Activated naive CD4-positive, alpha-beta T cell treated with anti-CD3 and anti-CD28 coated beads, Interleukin-2, amount 50 U/mL, for 72 hours (primary cell): ENCODE measurements at regions not wholly inside any gene's neighbourhood (a gene's known extent, or its start where the extent isn't known, plus 50 kb on each side); places are given as distances from the start of the nearest gene placed in this dataset.
"Not testable (repeated sequence)": the region's sequence is repeated elsewhere in the genome, so short reads cannot be mapped to it uniquely, and the experiment has no call there.

Experiments
- ATAC-seq, 2 donors: fragments of 150-1000 bp; cut with Tn5 transposase; 2 replicates each; pipeline ENCODE4 v1.10.0; 2021; ENCODE audit warnings: mild to moderate bottlenecking in 2 of 2, moderate library complexity in 2 of 2
- DNase-seq, 2 donors: peaks; one replicate each; pipeline ENCODE4 v3.0.0; 2021 to 2022; ENCODE audit warnings: low spot score in 2 of 2
- H3K27ac Mint-ChIP-seq, 2 donors: one replicate each; pipeline ENCODE4 v1.8.0; 2022; ENCODE audit warnings: mild to moderate bottlenecking in 2 of 2, mixed read lengths in 2 of 2
- H3K36me3 Mint-ChIP-seq, 2 donors: one replicate each; pipeline ENCODE4 v1.8.0; 2022; ENCODE audit warnings: mixed read lengths in 2 of 2
- H3K9me3 Mint-ChIP-seq, 2 donors: one replicate each; pipeline ENCODE4 v1.8.0; 2022; ENCODE audit warnings: mixed read lengths in 2 of 2

GRCh38 chr1:31507676-31508530 is 68.4 kb upstream of the TINAGL1 start:
- Mint-ChIP-seq H3K9me3 (no peaks in the 10 kb centered on the region), H3K36me3 (no peaks in the 10 kb centered on the region), H3K27ac (no peak overlapping the region)

GRCh38 chr1:31509124-31510072 is 66.9 kb upstream of the TINAGL1 start:
- Mint-ChIP-seq H3K36me3 (no peaks in the 10 kb centered on the region), H3K27ac (no peak overlapping the region), H3K9me3 (no peaks in the 10 kb centered on the region)
- DNase-seq (no peak), ATAC-seq (peak in 1 of 2 donors; percentile 46)

More at GRCh38 chr1:31507676-31508530, 68.4 kb upstream of the TINAGL1 start:
- DNase-seq: no peak
- ATAC-seq: no peak

- no peaks in the 10 kb centered on the region for H3K36me3 Mint-ChIP-seq
- no peak for ATAC-seq
- no peak for DNase-seq
- no peak overlapping the region for H3K27ac Mint-ChIP-seq
- no peaks in the 10 kb centered on the region for H3K9me3 Mint-ChIP-seq
Observed at GRCh38 chr1:31510304-31510703, 66.0 kb upstream of the TINAGL1 start.

GRCh38 chr1:31510853-31511789 is 65.2 kb upstream of the TINAGL1 start:
- no peak for DNase-seq
- no peak overlapping the region for H3K27ac Mint-ChIP-seq
- no peaks in the 10 kb centered on the region for H3K9me3 Mint-ChIP-seq
- H3K36me3 Mint-ChIP-seq: no peaks in the 10 kb centered on the region
- ATAC-seq: no peak

GRCh38 chr1:31511848-31512615 is 64.3 kb upstream of the TINAGL1 start:
- Mint-ChIP-seq H3K36me3 (no peaks in the 10 kb centered on the region), H3K27ac (no peak overlapping the region), H3K9me3 (no peaks in the 10 kb centered on the region)
- no peak for DNase-seq
- no peak for ATAC-seq

- no peaks in the 10 kb centered on the region for H3K36me3 Mint-ChIP-seq
- ATAC-seq (no peak), DNase-seq (no peak)
- no peaks in the 10 kb centered on the region for H3K9me3 Mint-ChIP-seq
- H3K27ac Mint-ChIP-seq: no peak overlapping the region
Observed at GRCh38 chr1:31514117-31514516, 62.2 kb upstream of the TINAGL1 start.

GRCh38 chr1:31515056-31515775 is 61.1 kb upstream of the TINAGL1 start:
- no peak for DNase-seq
- Mint-ChIP-seq H3K9me3 (no peaks in the 10 kb centered on the region), H3K27ac (no peak overlapping the region), H3K36me3 (no peaks in the 10 kb centered on the region)
- ATAC-seq: no peak

GRCh38 chr1:31515936-31516335 is 60.4 kb upstream of the TINAGL1 start:
- Mint-ChIP-seq H3K36me3 (no peaks in the 10 kb centered on the region), H3K9me3 (peaks cover 0 to 7% of the 10 kb centered on the region in 2 donors), H3K27ac (no peak overlapping the region)
- DNase-seq: no peak
- no peak for ATAC-seq

GRCh38 chr1:31517301-31517700 is 59.0 kb upstream of the TINAGL1 start:
- DNase-seq (no peak), ATAC-seq (no peak)
- H3K9me3 Mint-ChIP-seq: peaks cover 0 to 8% of the 10 kb centered on the region in 2 donors
- no peak overlapping the region for H3K27ac Mint-ChIP-seq
- no peaks in the 10 kb centered on the region for H3K36me3 Mint-ChIP-seq

GRCh38 chr1:31517986-31518385 is 58.3 kb upstream of the TINAGL1 start:
- ATAC-seq, H3K9me3 Mint-ChIP-seq, H3K36me3 Mint-ChIP-seq, H3K27ac Mint-ChIP-seq, DNase-seq: not testable (repeated sequence)

GRCh38 chr1:31521761-31522555 is 54.4 kb upstream of the TINAGL1 start:
- ATAC-seq (no peak), DNase-seq (no peak)
- H3K27ac Mint-ChIP-seq: no peak overlapping the region
- H3K9me3 Mint-ChIP-seq: peaks cover 0 to 8% of the 10 kb centered on the region in 2 donors
- no peaks in the 10 kb centered on the region for H3K36me3 Mint-ChIP-seq

- H3K27ac Mint-ChIP-seq: no peak overlapping the region
- no peaks in the 10 kb centered on the region for H3K36me3 Mint-ChIP-seq
- DNase-seq (no peak), ATAC-seq (no peak)
- peaks cover 0 to 8% of the 10 kb centered on the region in 2 donors for H3K9me3 Mint-ChIP-seq
Observed at GRCh38 chr1:31522556-31522845, 53.8 kb upstream of the TINAGL1 start.

GRCh38 chr1:31523012-31523411 is 53.3 kb upstream of the TINAGL1 start:
- ATAC-seq (peak; percentile 26 to 43), DNase-seq (no peak)
- no peak overlapping the region for H3K27ac Mint-ChIP-seq
- no peaks in the 10 kb centered on the region for H3K36me3 Mint-ChIP-seq
- peaks cover 0 to 8% of the 10 kb centered on the region in 2 donors for H3K9me3 Mint-ChIP-seq

GRCh38 chr1:31523769-31524168 is 52.5 kb upstream of the TINAGL1 start:
- Mint-ChIP-seq H3K27ac (no peak overlapping the region), H3K9me3 (peaks cover 0 to 8% of the 10 kb centered on the region in 2 donors), H3K36me3 (no peaks in the 10 kb centered on the region)
- ATAC-seq (peak in 1 of 2 donors; percentile 30), DNase-seq (no peak)
